Endodermal cell (in vitro differentiated cells): ENCODE measurements at regions not wholly inside any gene's neighbourhood (a gene's known extent, or its start where the extent isn't known, plus 50 kb on each side); places are given as distances from the start of the nearest gene placed in this dataset.

Experiments used
- DNase-seq: peaks from one replicate; pipeline ENCODE4 v3.0.0-alpha.2; 2017
- H3K27ac ChIP-seq: 2 replicates; pipeline ENCODE4 v1.5.1; 2013; ENCODE audit warnings: mild to moderate bottlenecking, low read depth, low read length, moderate library complexity
- H3K27me3 ChIP-seq: 2 replicates; pipeline ENCODE4 v1.6.1; 2013; ENCODE audit warnings: mild to moderate bottlenecking, low read length, moderate library complexity; ENCODE audit not compliant: insufficient read depth, control insufficient read depth, poor library complexity, severe bottlenecking
- H3K36me3 ChIP-seq: 2 replicates; pipeline ENCODE4 v1.7.0; 2013; ENCODE audit warnings: mild to moderate bottlenecking, low read length, moderate library complexity; ENCODE audit not compliant: control insufficient read depth, insufficient read depth
- H3K4me1 ChIP-seq: one replicate; pipeline ENCODE4 v1.7.0; 2013; ENCODE audit warnings: low read length; ENCODE audit not compliant: control insufficient read depth, insufficient read depth
- H3K4me3 ChIP-seq: 2 replicates; pipeline ENCODE4 v1.5.1; 2013; ENCODE audit warnings: mild to moderate bottlenecking, low read length, moderate library complexity
- H3K9ac ChIP-seq: 2 replicates; pipeline ENCODE4 v1.6.1; 2013; ENCODE audit warnings: mild to moderate bottlenecking, low read length, moderate library complexity; ENCODE audit not compliant: poor library complexity, severe bottlenecking; ENCODE audit errors: extremely low read depth
- H3K9me3 ChIP-seq: 2 replicates; pipeline ENCODE4 v1.6.1; 2013; ENCODE audit warnings: mild to moderate bottlenecking, low read length, moderate library complexity; ENCODE audit not compliant: control insufficient read depth
- H3K27ac Mint-ChIP-seq: 2 replicates; pipeline ENCODE4 v1.8.0; 2020; ENCODE audit warnings: mixed read lengths
- H3K27me3 Mint-ChIP-seq: 2 replicates; pipeline ENCODE4 v1.8.0; 2021; ENCODE audit warnings: mild to moderate bottlenecking, mixed read lengths; ENCODE audit not compliant: insufficient read depth
- H3K36me3 Mint-ChIP-seq: 2 replicates; pipeline ENCODE4 v1.8.0; 2020; ENCODE audit warnings: low read depth, mixed read lengths
- H3K4me1 Mint-ChIP-seq: 2 replicates; pipeline ENCODE4 v1.8.0; 2020; ENCODE audit warnings: mixed read lengths
- H3K4me3 Mint-ChIP-seq: 2 replicates; pipeline ENCODE4 v1.8.0; 2020; ENCODE audit warnings: mild to moderate bottlenecking, moderate library complexity, mixed read lengths
- H3K9me3 Mint-ChIP-seq: 2 replicates; pipeline ENCODE4 v1.8.0; 2020; ENCODE audit warnings: mild to moderate bottlenecking, mixed read lengths
- CTCF ChIP-seq: fragments of 200-600 bp; sonication (generic); conservative IDR thresholded peaks from 2 replicates; pipeline ENCODE4 v1.5.0; 2021; ENCODE audit warnings: antibody characterized with exemption, mild to moderate bottlenecking
- WGBS, 2 experiments: methylation state at CpG; one replicate each; pipeline versions ENCODE4 v1.1.5 to v1.1.7; 2013; ENCODE audit warnings: missing lambda C conversion rate in 2 of 2, mixed read lengths in 1 of 2; ENCODE audit not compliant: insufficient coverage in 1 of 2, insufficient read length in 1 of 2; 5-methylcytosine and 5-hydroxymethylcytosine counted together

- H3K27me3 ChIP-seq, result no peaks in the 10 kb centered on the region
- Mint-ChIP-seq H3K36me3 (no peaks in the 10 kb centered on the region), H3K27ac (no peak overlapping the region), H3K27me3 (no peaks in the 10 kb centered on the region), H3K9me3 (peaks cover 100% of the 10 kb centered on the region), H3K4me1 (no peaks in the 10 kb centered on the region), H3K4me3 (no peak overlapping the region)
- no peak overlapping the region for H3K27ac ChIP-seq
- WGBS, 2 experiments, result 72 to 80% methylated on average over 3 of the region's 3 CpGs
- H3K4me3 ChIP-seq, result no peak overlapping the region
- no peaks in the 10 kb centered on the region for H3K36me3 ChIP-seq
- no peak overlapping the region for H3K9ac ChIP-seq
- H3K9me3 ChIP-seq, result peaks cover 61% of the 10 kb centered on the region
- DNase-seq, result peak; percentile 2
- no peaks in the 10 kb centered on the region for H3K4me1 ChIP-seq
- no peak for TF ChIP-seq CTCF
These were observed 1536.6 kb downstream of the UQCRFS1 start for GRCh38 chr19:27676334-27676733.

DNA sequence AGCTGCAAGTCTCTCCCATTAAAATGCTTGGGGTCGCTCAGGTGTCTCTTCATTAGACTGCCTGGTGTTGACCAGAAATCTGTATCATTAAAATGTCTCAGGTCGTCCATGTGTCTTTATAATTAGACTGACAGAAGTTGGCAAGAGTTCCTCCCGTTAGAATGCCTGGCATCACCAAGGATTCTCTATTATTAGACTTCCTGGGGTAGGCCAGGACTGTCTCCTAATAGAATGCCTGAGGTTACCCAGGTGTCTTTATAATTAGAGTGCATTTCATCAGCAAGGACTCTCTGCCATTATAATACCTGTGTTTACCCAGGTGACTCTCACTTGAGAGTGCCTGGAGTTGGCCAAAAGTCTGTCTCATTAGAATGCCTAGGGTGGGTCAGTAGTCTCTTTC, 1537.2 kb downstream of the UQCRFS1 start:
- H3K36me3 Mint-ChIP-seq, result no peaks in the 10 kb centered on the region
- no peaks in the 10 kb centered on the region for H3K36me3 ChIP-seq
- no peak for DNase-seq
- peaks cover 100% of the 10 kb centered on the region for H3K9me3 Mint-ChIP-seq
- H3K4me1 ChIP-seq, result no peaks in the 10 kb centered on the region
- H3K27ac ChIP-seq, result no peak overlapping the region
- H3K4me3 ChIP-seq, result no peak overlapping the region
- H3K4me1 Mint-ChIP-seq, result no peaks in the 10 kb centered on the region
- H3K27ac Mint-ChIP-seq, result no peak overlapping the region
- H3K9ac ChIP-seq, result no peak overlapping the region
- WGBS, 2 experiments, result 21 to 30% methylated on average over 3 of the region's 3 CpGs
- TF ChIP-seq CTCF, result no peak
- H3K27me3 ChIP-seq, result no peaks in the 10 kb centered on the region
- no peaks in the 10 kb centered on the region for H3K27me3 Mint-ChIP-seq
- no peak overlapping the region for H3K4me3 Mint-ChIP-seq
- peaks cover 63% of the 10 kb centered on the region for H3K9me3 ChIP-seq

GRCh38 chr19:27674701-27675100, 1538.2 kb downstream of the UQCRFS1 start:
- no peaks in the 10 kb centered on the region for H3K4me1 Mint-ChIP-seq
- no peak overlapping the region for H3K27ac ChIP-seq
- H3K4me1 ChIP-seq, result no peaks in the 10 kb centered on the region
- H3K9me3 ChIP-seq, result peaks cover 69% of the 10 kb centered on the region
- DNase-seq, result peak; percentile 3
- no peak overlapping the region for H3K27ac Mint-ChIP-seq
- H3K4me3 ChIP-seq, result no peak overlapping the region
- no peaks in the 10 kb centered on the region for H3K27me3 ChIP-seq
- 85 to 86% methylated on average over 7 to 10 of the region's 10 CpGs for WGBS, 2 experiments
- TF ChIP-seq CTCF, result no peak
- H3K36me3 ChIP-seq, result no peaks in the 10 kb centered on the region
- H3K9ac ChIP-seq, result no peak overlapping the region
- H3K27me3 Mint-ChIP-seq, result no peaks in the 10 kb centered on the region
- peaks cover 100% of the 10 kb centered on the region for H3K9me3 Mint-ChIP-seq
- no peak overlapping the region for H3K4me3 Mint-ChIP-seq
- H3K36me3 Mint-ChIP-seq, result no peaks in the 10 kb centered on the region
